ENCODE measurements at regions not wholly inside any gene's neighbourhood (a gene's known extent, or its start where the extent isn't known, plus 50 kb on each side); places are given as distances from the start of the nearest gene placed in this dataset.
A peak's percentile ranks its signal among the peaks of the same experiment; 100 is the strongest.
"Not testable (repeated sequence)": the region's sequence is repeated elsewhere in the genome, so short reads cannot be mapped to it uniquely, and the experiment has no call there.

DNA sequence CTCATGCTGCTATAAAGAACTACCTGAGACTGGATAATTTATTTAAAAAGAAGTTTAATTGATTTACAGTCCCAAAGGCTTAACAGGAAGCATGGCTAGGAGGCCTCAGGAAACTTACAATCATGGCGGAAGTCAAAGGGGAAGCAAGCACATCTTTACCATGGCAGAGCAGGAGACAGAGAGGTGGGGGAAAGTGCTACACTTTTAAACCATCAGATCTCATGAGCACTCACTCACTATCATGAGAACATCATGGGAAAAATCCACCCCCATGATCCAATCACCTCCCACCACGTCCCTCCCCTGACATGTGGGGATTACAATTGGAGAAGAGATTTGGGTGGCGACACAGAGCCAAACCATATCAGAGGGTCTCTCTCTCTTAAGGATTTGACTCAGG, 108.6 kb upstream of the PODXL start:
- no peak for DNase-seq

GRCh38 chr7:131664570-131664969, 108.1 kb upstream of the PODXL start:
- DNase-seq, result no peak

- DNase-seq, result not testable (repeated sequence)
Measured at GRCh38 chr7:131662301-131662873, 106.0 kb upstream of the PODXL start.

GRCh38 chr7:131657881-131658280, 101.5 kb upstream of the PODXL start:
- no peak for DNase-seq

GRCh38 chr7:131656980-131657723, 100.7 kb upstream of the PODXL start:
- DNase-seq, result no peak

GRCh38 chr7:131655866-131656265, 99.4 kb upstream of the PODXL start:
- DNase-seq, result no peak

- DNase-seq, result no peak
Measured at GRCh38 chr7:131655447-131655846, 99.0 kb upstream of the PODXL start.

DNA sequence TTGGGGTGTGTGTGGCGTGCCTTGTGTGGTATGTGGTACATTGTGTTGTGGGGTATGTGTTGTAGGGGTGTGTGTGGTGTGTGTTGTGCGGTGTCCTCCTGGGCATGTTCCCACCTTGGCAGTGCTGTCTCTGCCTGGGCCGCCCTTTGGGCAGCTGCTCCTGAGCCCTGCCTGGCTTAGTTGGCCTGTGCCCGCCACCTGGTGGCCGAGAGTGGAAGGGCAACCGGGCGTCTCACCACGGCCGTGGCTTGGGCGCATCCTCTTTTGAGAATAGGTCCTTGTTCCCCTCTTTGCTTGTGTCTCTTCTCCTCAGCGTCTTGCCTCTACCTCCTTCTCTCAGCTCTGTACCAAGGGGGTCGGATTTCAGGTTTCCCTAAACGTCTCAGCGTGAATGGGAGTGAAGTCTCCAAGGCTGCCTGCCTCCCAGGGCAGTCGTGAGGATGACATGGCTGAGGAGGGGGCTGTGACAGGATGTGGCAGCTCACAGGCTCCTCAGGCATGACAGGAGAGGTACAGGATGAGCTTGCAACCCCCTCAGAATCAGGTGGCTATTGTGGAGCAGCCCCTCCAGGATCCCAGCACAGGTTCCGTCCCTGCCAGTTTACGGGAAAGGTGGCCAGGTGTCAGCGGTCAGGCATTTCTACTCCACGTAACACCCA, 98.4 kb upstream of the PODXL start:
- peak; percentile 76 for DNase-seq

DNA sequence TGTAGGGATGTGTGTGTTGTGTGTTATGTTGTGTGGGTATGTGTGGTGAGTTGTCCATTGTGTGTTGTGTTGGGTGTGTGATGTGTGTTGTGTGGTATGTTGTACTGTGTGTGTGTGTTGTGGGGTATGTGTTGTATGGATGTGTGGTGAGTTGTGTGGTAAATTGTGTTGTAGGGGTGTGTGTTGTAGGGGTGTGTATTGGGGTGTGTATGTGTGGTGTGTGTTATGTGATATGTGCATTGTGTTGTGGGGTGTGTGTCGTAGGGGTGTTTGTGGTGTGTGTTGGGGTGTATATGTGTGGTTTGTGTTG, 97.8 kb upstream of the PODXL start:
- DNase-seq, result no peak

DNA sequence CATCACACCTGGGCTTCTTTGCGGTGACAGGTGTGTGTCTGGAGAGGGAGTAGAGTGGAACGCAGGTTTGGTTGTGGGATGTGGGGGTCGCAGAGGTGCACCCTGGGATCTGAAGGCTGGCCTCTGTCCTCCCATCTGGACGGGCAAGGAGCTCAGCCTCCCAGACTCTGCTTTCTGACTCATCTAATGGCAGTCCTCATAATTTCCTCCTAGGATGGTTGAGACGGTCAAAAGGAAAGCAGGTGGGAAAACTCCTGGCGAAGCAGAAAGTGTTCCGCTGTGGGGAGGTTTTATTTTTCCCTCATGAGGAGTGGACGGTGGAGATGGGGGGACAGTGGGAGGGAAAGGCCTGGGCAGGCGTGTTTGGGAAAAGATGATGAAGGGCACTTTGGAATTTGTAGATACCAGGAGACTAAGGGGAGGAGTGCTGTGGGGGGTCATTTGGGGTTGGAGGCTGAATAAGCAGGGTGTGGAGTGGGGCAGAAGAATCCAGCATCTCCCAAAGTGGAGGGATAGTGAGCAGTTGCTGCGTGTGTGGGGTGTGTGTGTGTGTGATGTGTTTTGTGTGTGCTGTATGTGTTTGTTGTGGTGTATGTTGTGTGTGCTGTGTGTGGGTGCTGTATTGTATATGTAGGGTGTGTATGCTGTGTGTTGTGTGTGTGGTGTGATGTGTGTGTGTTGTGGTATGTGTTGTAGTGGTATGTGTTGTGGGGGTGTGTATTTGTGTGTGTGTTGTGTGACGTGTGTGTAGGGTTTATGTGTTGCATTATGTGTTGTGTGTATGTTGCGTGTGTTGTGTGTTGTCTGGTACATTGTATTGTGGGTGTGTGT, 97.2 kb upstream of the PODXL start:
- DNase-seq, result no peak

DNA sequence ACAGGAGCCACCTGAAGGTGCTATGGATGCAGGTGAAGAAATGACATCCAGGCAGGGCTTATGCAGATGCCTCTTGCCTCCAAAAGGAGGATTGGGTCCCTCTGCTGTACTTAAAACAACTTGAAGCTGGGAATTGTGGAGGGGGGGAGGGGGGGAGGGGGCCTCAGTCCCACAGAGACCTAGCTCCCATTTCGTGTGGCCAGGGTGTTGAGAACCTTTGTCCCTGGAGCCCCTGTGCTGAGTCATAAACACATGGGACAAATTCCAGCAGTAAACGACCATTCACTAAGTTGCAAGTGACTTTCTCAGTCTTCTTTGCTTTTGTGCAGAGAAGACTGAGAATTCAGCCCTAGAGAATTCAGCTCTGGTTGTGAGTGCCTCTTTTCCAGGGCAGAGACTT, 96.5 kb upstream of the PODXL start:
- no peak for DNase-seq

DNA sequence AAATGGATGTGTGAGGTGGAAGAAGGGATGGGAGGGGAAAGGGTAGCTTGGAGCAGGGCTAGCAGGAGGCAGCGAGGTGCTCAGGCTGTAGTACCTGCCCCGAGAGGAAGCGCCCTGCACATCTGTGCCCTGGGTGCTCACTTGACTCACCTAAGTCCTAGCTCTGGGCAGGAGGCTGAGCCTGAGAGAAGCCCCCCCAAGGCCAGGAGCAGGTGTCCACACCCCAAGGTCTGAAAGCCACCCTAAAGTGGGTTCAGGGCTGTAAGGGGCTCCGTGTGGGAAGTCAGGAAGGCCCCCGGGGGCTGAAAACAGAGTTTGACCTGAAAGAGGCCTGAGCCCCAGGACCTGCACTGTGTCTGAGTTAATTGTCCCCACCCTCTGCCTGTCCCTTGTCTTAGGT, 95.8 kb upstream of the PODXL start:
- DNase-seq, result no peak

GRCh38 chr7:131649879-131650278, 93.5 kb upstream of the PODXL start:
- DNase-seq, result no peak

- DNase-seq, result no peak
Measured at GRCh38 chr7:131649003-131649541, 92.6 kb upstream of the PODXL start.

GRCh38 chr7:131648491-131648890, 92.1 kb upstream of the PODXL start:
- no peak for DNase-seq

DNA sequence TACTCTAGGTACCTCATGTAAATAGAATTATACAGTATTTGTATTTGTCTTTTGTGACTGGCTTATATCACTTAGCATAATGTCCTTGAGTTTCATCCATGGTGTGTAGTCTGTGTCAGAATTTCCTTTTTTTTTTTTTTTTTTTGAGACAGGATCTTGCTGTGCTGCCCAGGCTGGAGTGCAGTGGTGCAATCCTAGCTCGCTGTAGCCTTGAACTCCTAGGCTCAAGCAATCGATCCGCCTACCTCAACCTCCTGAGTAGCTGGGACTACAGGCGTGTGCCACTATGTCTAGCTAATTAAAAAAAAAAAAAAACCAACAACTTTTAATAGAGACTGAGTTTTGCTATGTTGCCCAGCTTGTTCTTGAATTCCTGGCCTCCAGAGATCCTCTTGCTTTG, 89.8 kb upstream of the PODXL start:
- DNase-seq, result no peak

- no peak for DNase-seq
Measured at GRCh38 chr7:131642429-131642828, 86.0 kb upstream of the PODXL start.

GRCh38 chr7:131640686-131641085, 84.3 kb upstream of the PODXL start:
- DNase-seq, result no peak

- no peak for DNase-seq
Measured at GRCh38 chr7:131638641-131639430, 82.4 kb upstream of the PODXL start.

DNA sequence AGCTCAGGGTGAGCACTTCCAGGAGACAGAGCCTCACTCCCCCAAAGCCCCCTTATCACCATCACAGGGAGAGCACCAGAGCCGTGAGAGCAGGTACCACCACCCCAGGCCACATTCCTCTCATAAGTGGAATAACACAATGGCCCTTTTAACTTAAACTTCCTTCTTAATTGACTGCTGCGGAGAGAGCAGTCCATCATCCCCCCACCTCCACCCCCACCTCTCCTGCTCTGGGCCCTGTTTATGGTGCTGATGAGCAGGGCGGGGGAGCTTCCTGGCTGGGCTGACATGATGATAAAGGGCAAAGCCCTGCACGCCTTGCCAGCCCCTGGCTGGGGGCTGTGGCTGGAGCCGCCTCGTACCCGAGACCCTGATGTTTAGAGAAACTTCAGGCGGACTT, 81.4 kb upstream of the PODXL start:
- no peak for DNase-seq

GRCh38 chr7:131636092-131636491, 79.7 kb upstream of the PODXL start:
- no peak for DNase-seq

DNA sequence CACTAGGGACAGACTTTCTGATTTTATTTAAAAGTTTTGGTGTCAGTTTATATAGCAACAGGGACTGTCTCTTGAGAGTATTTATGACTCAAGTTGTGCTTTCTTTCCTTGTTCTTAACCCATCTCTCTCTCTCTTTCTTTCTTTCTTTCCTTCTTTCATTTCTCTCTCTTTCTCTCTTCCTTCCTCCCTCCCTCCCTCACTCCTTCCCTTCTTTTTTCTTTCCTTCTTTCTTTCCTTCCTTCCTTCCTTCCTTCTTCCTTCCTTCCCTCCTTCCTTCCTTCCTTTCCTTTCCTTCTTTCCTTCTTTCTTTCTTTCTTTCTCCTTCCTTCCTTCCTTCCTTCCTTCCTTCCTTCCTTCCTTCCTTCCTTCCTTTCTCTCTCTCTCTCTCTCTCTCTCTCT, 77.8 kb upstream of the PODXL start:
- DNase-seq, result not testable (repeated sequence)

Data from hindlimb muscle (tissue), 1 donor.